ENCODE measurements at regions not wholly inside any gene's neighbourhood (a gene's known extent, or its start where the extent isn't known, plus 50 kb on each side); places are given as distances from the start of the nearest gene placed in this dataset.
"Not testable (repeated sequence)": the region's sequence is repeated elsewhere in the genome, so short reads cannot be mapped to it uniquely, and the experiment has no call there.

- Histone ChIP-seq H3K4me3 (ENCODE audit: low read depth, low read length) (no peak overlapping the region), H3K36me3 (no peaks in the 10 kb centered on the region), H3K4me1 (no peaks in the 10 kb centered on the region), H3K27me3 (no peaks in the 10 kb centered on the region), H3K9me3 (no peaks in the 10 kb centered on the region)
- no peak for DNase-seq
- no peak for TF ChIP-seq CTCF (IDR thresholded peaks at IDR 0.05; ENCODE audit: low read depth, low read length)
Measured at GRCh38 chr6:130558131-130558530, 192.3 kb downstream of the TMEM200A start.

GRCh38 chr6:130559166-130559565 lies 193.3 kb downstream of the TMEM200A start:
- H3K36me3 ChIP-seq = no peaks in the 10 kb centered on the region
- no peak for TF ChIP-seq CTCF (IDR thresholded peaks at IDR 0.05; ENCODE audit: low read depth, low read length)

GRCh38 chr6:130560231-130560630 lies 194.4 kb downstream of the TMEM200A start:
- no peak for DNase-seq

More at GRCh38 chr6:130559166-130559565, 193.3 kb downstream of the TMEM200A start:
- DNase-seq = no peak
- H3K9me3 ChIP-seq = no peaks in the 10 kb centered on the region
- H3K4me3 ChIP-seq (ENCODE audit: low read depth, low read length) = no peak overlapping the region
- H3K4me1 ChIP-seq = no peaks in the 10 kb centered on the region
- no peaks in the 10 kb centered on the region for H3K27me3 ChIP-seq

GRCh38 chr6:130561159-130561558 lies 195.3 kb downstream of the TMEM200A start:
- not testable (repeated sequence) for H3K4me3 ChIP-seq (ENCODE audit: low read depth, low read length); H3K9me3 ChIP-seq; H3K36me3 ChIP-seq; DNase-seq; H3K27me3 ChIP-seq; H3K4me1 ChIP-seq

More at GRCh38 chr6:130560231-130560630, 194.4 kb downstream of the TMEM200A start:
- no peak for TF ChIP-seq CTCF (IDR thresholded peaks at IDR 0.05; ENCODE audit: low read depth, low read length)
- no peaks in the 10 kb centered on the region for H3K27me3 ChIP-seq
- no peaks in the 10 kb centered on the region for H3K4me1 ChIP-seq
- H3K9me3 ChIP-seq = no peaks in the 10 kb centered on the region; the same call in 1 of the 2 replicates
- no peaks in the 10 kb centered on the region for H3K36me3 ChIP-seq
- H3K4me3 ChIP-seq (ENCODE audit: low read depth, low read length) = no peak overlapping the region

- no peaks in the 10 kb centered on the region for H3K36me3 ChIP-seq
- no peaks in the 10 kb centered on the region for H3K4me1 ChIP-seq
- H3K27me3 ChIP-seq = no peaks in the 10 kb centered on the region
- DNase-seq = no peak
- no peaks in the 10 kb centered on the region; the same call in 1 of the 2 replicates for H3K9me3 ChIP-seq
- H3K4me3 ChIP-seq (ENCODE audit: low read depth, low read length) = no peak overlapping the region
- TF ChIP-seq CTCF (IDR thresholded peaks at IDR 0.05; ENCODE audit: low read depth, low read length) = no peak
Measured at GRCh38 chr6:130565696-130566095, 199.9 kb downstream of the TMEM200A start.

GRCh38 chr6:130574146-130574545 lies 208.3 kb downstream of the TMEM200A start:
- no peak for DNase-seq
- H3K27me3 ChIP-seq = no peaks in the 10 kb centered on the region
- H3K4me1 ChIP-seq = no peaks in the 10 kb centered on the region
- H3K9me3 ChIP-seq = no peaks in the 10 kb centered on the region
- no peak overlapping the region for H3K4me3 ChIP-seq (ENCODE audit: low read depth, low read length)
- TF ChIP-seq CTCF (IDR thresholded peaks at IDR 0.05; ENCODE audit: low read depth, low read length) = no peak
- no peaks in the 10 kb centered on the region for H3K36me3 ChIP-seq

GRCh38 chr6:130575557-130575956 lies 209.7 kb downstream of the TMEM200A start:
- Histone ChIP-seq H3K27me3 (no peaks in the 10 kb centered on the region), H3K9me3 (no peaks in the 10 kb centered on the region), H3K4me3 (ENCODE audit: low read depth, low read length) (no peak overlapping the region), H3K36me3 (no peaks in the 10 kb centered on the region), H3K4me1 (no peaks in the 10 kb centered on the region)
- DNase-seq = no peak
- TF ChIP-seq CTCF (IDR thresholded peaks at IDR 0.05; ENCODE audit: low read depth, low read length) = no peak
